ENCODE measurements at regions not wholly inside any gene's neighbourhood (a gene's known extent, or its start where the extent isn't known, plus 50 kb on each side); places are given as distances from the start of the nearest gene placed in this dataset.

GRCh38 chr2:187851955-187852561 lies 297.8 kb upstream of the TFPI start:
- DNase-seq (ENCODE audit: extremely low read depth in 1 of 11, low read depth in 9 of 11, low spot score in 4 of 11) = no peak

- DNase-seq (ENCODE audit: extremely low read depth in 1 of 11, low read depth in 9 of 11, low spot score in 4 of 11) = no peak
Observed at GRCh38 chr2:187853381-187853791, 299.2 kb upstream of the TFPI start.

GRCh38 chr2:187854801-187855200 lies 300.6 kb upstream of the TFPI start:
- no peak for DNase-seq (ENCODE audit: extremely low read depth in 1 of 11, low read depth in 9 of 11, low spot score in 4 of 11)

- no peak for DNase-seq (ENCODE audit: extremely low read depth in 1 of 11, low read depth in 9 of 11, low spot score in 4 of 11)
Observed at GRCh38 chr2:187855689-187856088, 301.5 kb upstream of the TFPI start.

GRCh38 chr2:187857826-187858225 lies 303.6 kb upstream of the TFPI start:
- no peak for DNase-seq (ENCODE audit: extremely low read depth in 1 of 11, low read depth in 9 of 11, low spot score in 4 of 11)

GRCh38 chr2:187862715-187863114 lies 308.5 kb upstream of the TFPI start:
- DNase-seq (ENCODE audit: extremely low read depth in 1 of 11, low read depth in 9 of 11, low spot score in 4 of 11) = no peak

GRCh38 chr2:187865025-187865424 lies 310.8 kb upstream of the TFPI start:
- no peak for DNase-seq (ENCODE audit: extremely low read depth in 1 of 11, low read depth in 9 of 11, low spot score in 4 of 11)

GRCh38 chr2:187867165-187867564 lies 312.9 kb upstream of the TFPI start:
- DNase-seq (ENCODE audit: extremely low read depth in 1 of 11, low read depth in 9 of 11, low spot score in 4 of 11) = no peak

- DNase-seq (ENCODE audit: extremely low read depth in 1 of 11, low read depth in 9 of 11, low spot score in 4 of 11) = no peak
Observed at GRCh38 chr2:187869195-187869594, 315.0 kb upstream of the TFPI start.

- no peak for DNase-seq (ENCODE audit: extremely low read depth in 1 of 11, low read depth in 9 of 11, low spot score in 4 of 11)
Observed at GRCh38 chr2:187871506-187871905, 317.3 kb upstream of the TFPI start.

- DNase-seq (ENCODE audit: extremely low read depth in 1 of 11, low read depth in 9 of 11, low spot score in 4 of 11) = no peak
Observed at GRCh38 chr2:187873132-187873531, 318.9 kb upstream of the TFPI start.

GRCh38 chr2:187874786-187875185 lies 320.6 kb upstream of the TFPI start:
- DNase-seq (ENCODE audit: extremely low read depth in 1 of 11, low read depth in 9 of 11, low spot score in 4 of 11) = no peak

- DNase-seq (ENCODE audit: extremely low read depth in 1 of 11, low read depth in 9 of 11, low spot score in 4 of 11) = no peak
Observed at GRCh38 chr2:187875261-187876141, 321.3 kb upstream of the TFPI start.

GRCh38 chr2:187876554-187876953 lies 322.3 kb upstream of the TFPI start:
- DNase-seq (ENCODE audit: extremely low read depth in 1 of 11, low read depth in 9 of 11, low spot score in 4 of 11) = no peak

- DNase-seq (ENCODE audit: extremely low read depth in 1 of 11, low read depth in 9 of 11, low spot score in 4 of 11) = no peak
Observed at GRCh38 chr2:187877391-187877790, 323.2 kb upstream of the TFPI start.

GRCh38 chr2:187878112-187878511 lies 323.9 kb upstream of the TFPI start:
- DNase-seq (ENCODE audit: extremely low read depth in 1 of 11, low read depth in 9 of 11, low spot score in 4 of 11) = no peak

GRCh38 chr2:187879491-187879890 lies 325.3 kb upstream of the TFPI start:
- no peak for DNase-seq (ENCODE audit: extremely low read depth in 1 of 11, low read depth in 9 of 11, low spot score in 4 of 11)

- no peak for DNase-seq (ENCODE audit: extremely low read depth in 1 of 11, low read depth in 9 of 11, low spot score in 4 of 11)
Observed at GRCh38 chr2:187884003-187884402, 329.8 kb upstream of the TFPI start.

GRCh38 chr2:187890690-187891089 lies 336.5 kb upstream of the TFPI start:
- no peak for DNase-seq (ENCODE audit: extremely low read depth in 1 of 11, low read depth in 9 of 11, low spot score in 4 of 11)

- no peak for DNase-seq (ENCODE audit: extremely low read depth in 1 of 11, low read depth in 9 of 11, low spot score in 4 of 11)
Observed at GRCh38 chr2:187900021-187900420, 345.8 kb upstream of the TFPI start.

- no peak for DNase-seq (ENCODE audit: extremely low read depth in 1 of 11, low read depth in 9 of 11, low spot score in 4 of 11)
Observed at GRCh38 chr2:187906021-187906420, 351.8 kb upstream of the TFPI start.
